Glutamatergic neuron (in vitro differentiated cells): ENCODE measurements at regions not wholly inside any gene's neighbourhood (a gene's known extent, or its start where the extent isn't known, plus 50 kb on each side); places are given as distances from the start of the nearest gene placed in this dataset.

ENCODE experiments used
- DNase-seq: peaks from one replicate; pipeline ENCODE4 v3.0.0; 2022
- H3K27ac Mint-ChIP-seq: one replicate; pipeline ENCODE4 v1.8.0; 2020; ENCODE audit warnings: mild to moderate bottlenecking, mixed read lengths, inconsistent platforms; ENCODE audit not compliant: unreplicated experiment
- H3K27me3 Mint-ChIP-seq: one replicate; pipeline ENCODE4 v1.8.0; 2020; ENCODE audit warnings: mild to moderate bottlenecking, moderate library complexity, mixed read lengths, inconsistent platforms; ENCODE audit not compliant: unreplicated experiment
- H3K36me3 Mint-ChIP-seq: one replicate; pipeline ENCODE4 v1.8.0; 2020; ENCODE audit warnings: mild to moderate bottlenecking, mixed read lengths, inconsistent platforms; ENCODE audit not compliant: unreplicated experiment
- H3K4me1 Mint-ChIP-seq: one replicate; pipeline ENCODE4 v1.8.0; 2020; ENCODE audit warnings: mild to moderate bottlenecking, low read depth, mixed read lengths, inconsistent platforms; ENCODE audit not compliant: unreplicated experiment
- H3K4me3 Mint-ChIP-seq: one replicate; pipeline ENCODE4 v1.8.0; 2020; ENCODE audit warnings: mild to moderate bottlenecking, mixed read lengths, inconsistent platforms; ENCODE audit not compliant: unreplicated experiment
- H3K9me3 Mint-ChIP-seq: one replicate; pipeline ENCODE4 v1.8.0; 2020; ENCODE audit warnings: mild to moderate bottlenecking, moderate library complexity, mixed read lengths, inconsistent platforms; ENCODE audit not compliant: unreplicated experiment
- CTCF ChIP-seq: fragments of 200-600 bp; sonication (generic); IDR thresholded peaks from one replicate; pipeline ENCODE4 v1.5.0; 2021; ENCODE audit not compliant: partially characterized antibody, unreplicated experiment

- Mint-ChIP-seq H3K27ac (no peak overlapping the region), H3K36me3 (no peaks in the 10 kb centered on the region), H3K9me3 (no peaks in the 10 kb centered on the region), H3K27me3 (peaks cover 7% of the 10 kb centered on the region), H3K4me1 (no peaks in the 10 kb centered on the region), H3K4me3 (no peak overlapping the region)
- TF ChIP-seq CTCF = no peak
- no peak for DNase-seq
Observed at GRCh38 chr12:24597580-24597979, 351.3 kb downstream of the BCAT1 start.

- Mint-ChIP-seq H3K27me3 (peaks cover 8% of the 10 kb centered on the region), H3K36me3 (no peaks in the 10 kb centered on the region), H3K9me3 (no peaks in the 10 kb centered on the region), H3K27ac (no peak overlapping the region), H3K4me1 (no peaks in the 10 kb centered on the region), H3K4me3 (no peak overlapping the region)
- peak; percentile 77 for TF ChIP-seq CTCF
- DNase-seq = no peak
Observed at GRCh38 chr12:24596768-24597388, 352.0 kb downstream of the BCAT1 start.

GRCh38 chr12:24595652-24596235, 353.2 kb downstream of the BCAT1 start:
- no peak overlapping the region for H3K4me3 Mint-ChIP-seq
- peak; percentile 76 for TF ChIP-seq CTCF
- H3K36me3 Mint-ChIP-seq = no peaks in the 10 kb centered on the region
- no peak overlapping the region for H3K27ac Mint-ChIP-seq
- no peaks in the 10 kb centered on the region for H3K4me1 Mint-ChIP-seq
- H3K9me3 Mint-ChIP-seq = no peaks in the 10 kb centered on the region
- DNase-seq = peak; percentile 32
- peaks cover 8% of the 10 kb centered on the region for H3K27me3 Mint-ChIP-seq

GRCh38 chr12:24591715-24592440, 357.0 kb downstream of the BCAT1 start:
- Mint-ChIP-seq H3K9me3 (no peaks in the 10 kb centered on the region), H3K27me3 (peaks cover 6% of the 10 kb centered on the region), H3K4me1 (no peaks in the 10 kb centered on the region), H3K27ac (no peak overlapping the region), H3K4me3 (no peak overlapping the region), H3K36me3 (no peaks in the 10 kb centered on the region)
- DNase-seq = no peak
- no peak for TF ChIP-seq CTCF
